CD4-positive, alpha-beta T cell (primary cell): ENCODE measurements at regions not wholly inside any gene's neighbourhood (a gene's known extent, or its start where the extent isn't known, plus 50 kb on each side); places are given as distances from the start of the nearest gene placed in this dataset.

Source experiments
- ATAC-seq: fragments of 200-7000 bp; cut with Tn5 transposase; one replicate; pipeline ENCODE4 v1.10.0; 2022; ENCODE audit warnings: mild to moderate bottlenecking; ENCODE audit not compliant: poor library complexity
- CTCF ChIA-PET: fragments of 350-600 bp; sonication (Branson Sonifier 250); formaldehyde crosslinking; loops from one replicate; lab custom pipeline; 2021; ENCODE audit warnings: antibody characterized with exemption, inconsistent platforms; lab: Charles Lee
- POLR2A ChIA-PET: fragments of 350-600 bp; sonication (Branson Sonifier 250); formaldehyde crosslinking; loops from one replicate; lab custom pipeline; 2021; ENCODE audit warnings: antibody characterized with exemption, inconsistent platforms; lab: Charles Lee
- DNase-seq, 14 experiments: peaks; one replicate each; pipeline ENCODE4 v3.0.0-alpha.2; 2013 to 2020; ENCODE audit warnings: mixed read lengths in 2 of 14
- H3K27ac ChIP-seq, 2 donors: one replicate each; pipeline versions ENCODE4 v1.5.1 to v1.7.0; 2013; ENCODE audit warnings: low read length in 2 of 2, low read depth in 1 of 2, mild to moderate bottlenecking in 1 of 2
- H3K27me3 ChIP-seq, 2 experiments: 1 replicate in 1 of 2; 2 replicates in 1 of 2; pipeline versions ENCODE4 v1.6.1 to v1.7.0; 2013; ENCODE audit warnings: low read length in 2 of 2, control low read depth in 1 of 2, mild to moderate bottlenecking in 1 of 2, moderate library complexity in 1 of 2; ENCODE audit not compliant: insufficient read depth in 2 of 2, control insufficient read depth in 1 of 2
- H3K36me3 ChIP-seq: one replicate; pipeline ENCODE4 v1.6.1; 2013; ENCODE audit warnings: low read length, control low read depth; ENCODE audit not compliant: insufficient read depth
- H3K4me1 ChIP-seq: one replicate; pipeline ENCODE4 v1.6.1; 2013; ENCODE audit warnings: low read length, control low read depth; ENCODE audit not compliant: insufficient read depth
- H3K4me3 ChIP-seq: one replicate; pipeline ENCODE4 v1.5.1; 2013; ENCODE audit warnings: mild to moderate bottlenecking, low read length, moderate library complexity
- H3K9me3 ChIP-seq, 2 experiments: 1 replicate in 1 of 2; 2 replicates in 1 of 2; pipeline versions ENCODE4 v1.6.1 to v1.7.0; 2013; ENCODE audit warnings: low read length in 2 of 2, mild to moderate bottlenecking in 2 of 2, control low read depth in 1 of 2, moderate library complexity in 1 of 2; ENCODE audit not compliant: control insufficient read depth in 1 of 2, insufficient read depth in 1 of 2
- H3K27ac Mint-ChIP-seq: one replicate; pipeline ENCODE4 v1.8.0; 2020; ENCODE audit warnings: mixed read lengths
- H3K27me3 Mint-ChIP-seq: one replicate; pipeline ENCODE4 v1.8.0; 2021; ENCODE audit warnings: mixed read lengths
- H3K36me3 Mint-ChIP-seq: one replicate; pipeline ENCODE4 v1.8.0; 2021; ENCODE audit warnings: low read depth, mixed read lengths
- H3K4me1 Mint-ChIP-seq: one replicate; pipeline ENCODE4 v1.8.0; 2021; ENCODE audit warnings: low read depth, mixed read lengths
- H3K4me3 Mint-ChIP-seq: one replicate; pipeline ENCODE4 v1.8.0; 2020; ENCODE audit warnings: mild to moderate bottlenecking, mixed read lengths
- H3K9me3 Mint-ChIP-seq: one replicate; pipeline ENCODE4 v1.8.0; 2020; ENCODE audit warnings: mixed read lengths
- intact Hi-C, 2 experiments: fragments of 100-400 bp; cut with DNase I in 1 of 2; cut with micrococcal nuclease in 1 of 2; formaldehyde crosslinking; loops; one replicate each; pipeline versions ENCODE4 v1.15.1 to v1.9.0; 2023 to 2025; cut with DNase I, micrococcal nuclease
- TF ChIP-seq, protein P1 (sequence below): fragments of 200-600 bp; IDR thresholded peaks from one replicate; pipeline ENCODE4 v1.8.0; 2022; ENCODE audit warnings: antibody characterized with exemption, mild to moderate bottlenecking

DNA sequence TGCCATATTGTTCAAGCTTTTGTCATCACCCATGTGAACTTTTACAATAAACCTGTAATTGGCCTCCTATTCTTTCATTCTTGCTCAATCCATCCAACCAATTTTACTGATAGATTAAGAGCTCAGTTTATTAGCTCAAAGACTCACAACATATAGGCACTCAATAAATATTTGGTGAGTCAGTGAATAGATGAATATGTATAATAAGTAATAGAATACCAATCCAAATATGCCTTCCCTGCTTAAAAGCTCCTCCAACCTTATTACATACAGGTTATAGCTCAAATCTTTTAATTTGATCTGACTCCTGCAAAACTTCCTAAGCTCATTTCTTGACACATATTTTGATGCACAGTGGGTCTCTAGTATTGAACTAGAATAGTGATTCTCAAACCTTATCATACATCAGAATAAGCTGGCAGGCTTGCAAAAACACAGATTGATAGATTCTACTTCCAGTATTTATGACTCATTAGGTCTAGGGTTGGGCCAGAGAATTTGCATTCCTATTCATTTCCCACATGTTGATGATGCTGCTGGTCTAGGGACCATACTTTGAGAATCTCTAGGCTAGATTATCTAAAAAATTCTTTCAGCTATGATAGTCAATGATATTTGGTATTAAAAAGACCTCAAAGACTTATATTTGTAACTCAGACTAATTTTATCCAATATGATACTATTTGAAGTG lies 114.4 kb downstream of the PCTP start:
- no peaks in the 10 kb centered on the region for H3K4me1 ChIP-seq
- Mint-ChIP-seq H3K9me3 (peaks cover 5% of the 10 kb centered on the region), H3K36me3 (no peaks in the 10 kb centered on the region), H3K4me1 (no peaks in the 10 kb centered on the region), H3K4me3 (no peak overlapping the region), H3K27me3 (no peaks in the 10 kb centered on the region), H3K27ac (no peak overlapping the region)
- ATAC-seq (no peak), DNase-seq (no peak)
- TF ChIP-seq, protein P1, sequence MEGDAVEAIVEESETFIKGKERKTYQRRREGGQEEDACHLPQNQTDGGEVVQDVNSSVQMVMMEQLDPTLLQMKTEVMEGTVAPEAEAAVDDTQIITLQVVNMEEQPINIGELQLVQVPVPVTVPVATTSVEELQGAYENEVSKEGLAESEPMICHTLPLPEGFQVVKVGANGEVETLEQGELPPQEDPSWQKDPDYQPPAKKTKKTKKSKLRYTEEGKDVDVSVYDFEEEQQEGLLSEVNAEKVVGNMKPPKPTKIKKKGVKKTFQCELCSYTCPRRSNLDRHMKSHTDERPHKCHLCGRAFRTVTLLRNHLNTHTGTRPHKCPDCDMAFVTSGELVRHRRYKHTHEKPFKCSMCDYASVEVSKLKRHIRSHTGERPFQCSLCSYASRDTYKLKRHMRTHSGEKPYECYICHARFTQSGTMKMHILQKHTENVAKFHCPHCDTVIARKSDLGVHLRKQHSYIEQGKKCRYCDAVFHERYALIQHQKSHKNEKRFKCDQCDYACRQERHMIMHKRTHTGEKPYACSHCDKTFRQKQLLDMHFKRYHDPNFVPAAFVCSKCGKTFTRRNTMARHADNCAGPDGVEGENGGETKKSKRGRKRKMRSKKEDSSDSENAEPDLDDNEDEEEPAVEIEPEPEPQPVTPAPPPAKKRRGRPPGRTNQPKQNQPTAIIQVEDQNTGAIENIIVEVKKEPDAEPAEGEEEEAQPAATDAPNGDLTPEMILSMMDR = no peak
- intact Hi-C loops = no loop called here
- H3K27me3 ChIP-seq = no peaks in the 10 kb centered on the region
- no peak overlapping the region for H3K27ac ChIP-seq
- no peaks in the 10 kb centered on the region for H3K36me3 ChIP-seq
- CTCF ChIA-PET = no interaction called here
- H3K4me3 ChIP-seq = no peak overlapping the region
- H3K9me3 ChIP-seq = peaks cover 0 to 6% of the 10 kb centered on the region in 2 experiments
- POLR2A ChIA-PET = no interaction called here

DNA sequence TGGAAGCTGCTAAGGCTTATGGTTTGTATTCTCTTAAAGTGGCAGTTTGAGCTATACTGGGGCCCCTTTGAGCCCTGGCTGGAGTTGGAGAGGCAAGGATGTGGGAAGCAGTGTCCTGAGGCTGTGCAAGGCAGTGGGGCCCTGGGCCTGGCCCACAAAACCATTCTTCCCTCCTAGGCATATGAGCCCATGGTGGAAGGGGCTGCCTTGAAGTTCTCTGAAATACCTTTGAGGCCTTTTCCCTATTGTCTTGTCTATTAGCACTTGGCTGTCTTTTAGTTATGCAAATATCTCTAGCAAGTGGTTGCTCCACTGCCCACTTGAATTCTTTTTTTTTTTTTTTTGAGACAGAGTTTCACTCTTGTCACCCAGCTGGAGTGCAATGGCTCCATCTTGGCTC lies 119.2 kb downstream of the PCTP start:
- H3K36me3 Mint-ChIP-seq = no peaks in the 10 kb centered on the region
- TF ChIP-seq, protein P1 = no peak

DNA sequence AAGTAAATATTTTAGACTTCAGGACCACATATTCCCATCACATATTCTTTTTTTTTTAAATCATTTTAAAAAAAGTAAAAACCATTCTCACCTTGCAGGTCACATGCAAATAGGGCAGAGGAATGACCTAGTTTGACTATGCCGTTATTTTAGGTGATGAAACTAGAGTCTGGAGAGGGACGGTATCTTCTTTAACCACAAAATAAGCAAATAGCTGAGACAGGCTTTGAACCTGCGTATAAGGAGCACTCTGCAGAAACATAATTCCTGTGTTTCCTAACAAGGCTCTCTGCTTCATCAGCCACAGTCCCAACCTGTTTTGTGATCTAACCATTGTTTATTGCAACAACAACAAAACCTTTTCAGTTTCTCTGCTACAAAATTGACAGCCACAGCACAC lies 121.5 kb downstream of the PCTP start:
- Mint-ChIP-seq H3K9me3 (no peaks in the 10 kb centered on the region), H3K4me1 (no peaks in the 10 kb centered on the region)
- DNase-seq = no peak

More for the DNA sequence above, 119.2 kb downstream of the PCTP start:
- POLR2A ChIA-PET = no interaction called here
- Mint-ChIP-seq H3K4me3 (no peak overlapping the region), H3K9me3 (peaks cover 5% of the 10 kb centered on the region), H3K27ac (no peak overlapping the region), H3K4me1 (no peaks in the 10 kb centered on the region), H3K27me3 (no peaks in the 10 kb centered on the region)
- no peak for DNase-seq
- no peak overlapping the region for H3K27ac ChIP-seq
- no peaks in the 10 kb centered on the region for H3K4me1 ChIP-seq
- H3K36me3 ChIP-seq = no peaks in the 10 kb centered on the region
- no peaks in the 10 kb centered on the region for H3K27me3 ChIP-seq
- intact Hi-C loops = no loop called here
- peaks cover 0 to 6% of the 10 kb centered on the region in 2 experiments for H3K9me3 ChIP-seq
- no peak for ATAC-seq
- CTCF ChIA-PET = no interaction called here
- no peak overlapping the region for H3K4me3 ChIP-seq

More for the DNA sequence above, 121.5 kb downstream of the PCTP start:
- no peak for ATAC-seq
- H3K27ac ChIP-seq = no peak overlapping the region
- intact Hi-C loops = no loop called here
- H3K9me3 ChIP-seq = peaks cover 0 to 6% of the 10 kb centered on the region in 2 experiments
- ChIA-PET CTCF (no interaction called here), POLR2A (no interaction called here)
- no peaks in the 10 kb centered on the region for H3K36me3 Mint-ChIP-seq
- H3K4me1 ChIP-seq = no peaks in the 10 kb centered on the region
- H3K4me3 Mint-ChIP-seq = no peak overlapping the region
- TF ChIP-seq, protein P1 = no peak
- peaks cover 4% of the 10 kb centered on the region for H3K27me3 Mint-ChIP-seq
- no peaks in the 10 kb centered on the region for H3K27me3 ChIP-seq
- no peak overlapping the region for H3K27ac Mint-ChIP-seq
- H3K4me3 ChIP-seq = no peak overlapping the region
- H3K36me3 ChIP-seq = no peaks in the 10 kb centered on the region
